SH-SY5Y (cell line): ENCODE measurements at regions not wholly inside any gene's neighbourhood (a gene's known extent, or its start where the extent isn't known, plus 50 kb on each side); places are given as distances from the start of the nearest gene placed in this dataset.

ENCODE experiments used
- GATA2 ChIP-seq: IDR thresholded peaks from 2 replicates; pipeline ENCODE4 v1.6.1; 2011; ENCODE audit warnings: mild to moderate bottlenecking, low read depth, low read length
- GATA3 ChIP-seq: IDR thresholded peaks from 2 replicates; pipeline ENCODE4 v1.6.1; 2011; ENCODE audit warnings: low read depth, mild to moderate bottlenecking, low read length, moderate library complexity

DNA sequence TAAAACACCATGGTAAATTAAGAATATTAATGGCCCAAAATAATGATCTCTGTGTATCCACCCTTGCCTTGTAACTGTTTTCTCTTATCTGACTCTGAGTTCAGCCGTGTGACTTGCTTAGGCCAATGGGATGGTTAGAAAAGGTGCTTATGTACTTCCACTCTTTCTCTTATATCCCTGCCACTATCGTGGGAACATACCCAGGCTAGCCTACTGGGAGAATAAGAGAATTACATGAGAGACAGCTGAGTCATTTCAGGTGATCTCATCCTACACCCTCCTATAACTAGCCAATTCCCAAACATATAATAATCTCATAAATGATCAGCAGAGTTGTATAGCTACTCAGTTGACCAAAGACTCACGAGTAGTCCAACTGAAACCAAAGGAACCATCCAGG is 98.3 kb upstream of the ABI3BP start:
- TF ChIP-seq GATA3 (no peak), GATA2 (no peak)
